Transverse colon (tissue), 4 donors: ENCODE measurements at regions not wholly inside any gene's neighbourhood (a gene's known extent, or its start where the extent isn't known, plus 50 kb on each side); places are given as distances from the start of the nearest gene placed in this dataset.

Source experiments
- DNase-seq: peaks from one replicate; pipeline ENCODE4 v3.0.0-alpha.2; 2019
- H3K27ac ChIP-seq, 4 donors: fragments of 200-600 bp; sonication (generic); 2 replicates each; pipeline ENCODE4 v1.5.1; 2016 to 2018; ENCODE audit warnings: inconsistent platforms in 4 of 4
- H3K27me3 ChIP-seq: fragments of 200-600 bp; sonication (generic); 2 replicates; pipeline ENCODE4 v1.5.1; 2017; ENCODE audit warnings: inconsistent platforms
- H3K36me3 ChIP-seq, 4 donors: fragments of 200-600 bp; sonication (generic); 2 replicates each; pipeline ENCODE4 v1.5.1; 2017 to 2019; ENCODE audit warnings: inconsistent platforms in 4 of 4
- H3K4me1 ChIP-seq, 4 donors: fragments of 200-600 bp; sonication (generic); 2 replicates each; pipeline ENCODE4 v1.5.1; 2017 to 2020; ENCODE audit warnings: inconsistent platforms in 4 of 4
- H3K4me3 ChIP-seq, 4 donors: fragments of 200-600 bp; sonication (generic); 1 replicate in 1 of 4; 2 replicates in 3 of 4; pipeline versions ENCODE4 v1.5.1 to v1.6.1; 2017 to 2019; ENCODE audit warnings: inconsistent platforms in 4 of 4
- H3K9me3 ChIP-seq, 2 donors: fragments of 200-600 bp; sonication (generic); 2 replicates each; pipeline ENCODE4 v1.5.1; 2017 to 2019; ENCODE audit warnings: inconsistent platforms in 2 of 2
- CTCF ChIP-seq, 5 experiments: fragments of 200-600 bp in 3 of 5; fragments of 450-650 bp in 2 of 5; sonication (generic) in 3 of 5; IDR thresholded peaks; 1 replicate in 2 of 5; 2 replicates in 3 of 5; pipeline ENCODE4 v1.5.1; 2016 to 2017; ENCODE audit warnings: antibody characterized with exemption in 5 of 5, inconsistent platforms in 3 of 5, mild to moderate bottlenecking in 2 of 5, moderate library complexity in 1 of 5
- EP300 ChIP-seq: sonication (generic); formaldehyde crosslinking; IDR thresholded peaks from one replicate; pipeline ENCODE4 v1.6.1; 2017; ENCODE audit warnings: antibody characterized with exemption, low read depth
- POLR2A ChIP-seq: fragments of 450-650 bp; IDR thresholded peaks from one replicate; pipeline ENCODE4 v1.6.1; 2016; ENCODE audit warnings: antibody characterized with exemption, mild to moderate bottlenecking, moderate library complexity
- POLR2AphosphoS5 ChIP-seq, 3 donors: sonication (generic); formaldehyde crosslinking; IDR thresholded peaks; one replicate each; pipeline ENCODE4 v1.6.1; 2016; ENCODE audit warnings: antibody characterized with exemption in 3 of 3
- WGBS, 2 donors: methylation state at CpG; one replicate each; pipeline ENCODE4 v1.1.5; 2018; ENCODE audit warnings: low coverage in 1 of 2; 5-methylcytosine and 5-hydroxymethylcytosine counted together
- in situ Hi-C, 4 donors: fragments of 200-750 bp; cut with MboI; loops; one replicate each; pipeline versions ENCODE4 v1.15.0 to v1.15.1; 2017; ENCODE audit warnings: low sequenced_read_pairs in 3 of 4, low pct_ligation_motif_present in 1 of 4, low pct_unique_long_range_greater_than_20kb in 1 of 4
- intact Hi-C: fragments of 100-400 bp; cut with DNase I; formaldehyde crosslinking; loops from one replicate; pipeline ENCODE4 v1.15.1; 2023; ENCODE audit warnings: low total_unique reads

- Histone ChIP-seq H3K4me1 (no peaks in the 10 kb centered on the region), H3K27ac (no peak overlapping the region), H3K4me3 (no peak overlapping the region), H3K27me3 (no peaks in the 10 kb centered on the region), H3K9me3 (no peaks in the 10 kb centered on the region), H3K36me3 (no peaks in the 10 kb centered on the region)
- DNase-seq = no peak
- intact Hi-C loops = no loop called here
- no peak for TF ChIP-seq POLR2AphosphoS5 (IDR thresholded peaks at IDR 0.05)
- no peak for TF ChIP-seq POLR2A
- TF ChIP-seq CTCF (IDR thresholded peaks at IDR 0.05) = no peak
- TF ChIP-seq EP300 = no peak
- 87 to 95% methylated on average over 4 to 5 of the region's 5 CpGs for WGBS, 2 donors
- in situ Hi-C loops = loop anchor here in 2 of 4 donors (25.0 kb wide), 4 partner anchors 566 to 1266 kb away; no protein-coding TSS in a partner anchor
Observed at GRCh38 chr4:24403265-24403664, 181.1 kb downstream of the DHX15 start.

DNA sequence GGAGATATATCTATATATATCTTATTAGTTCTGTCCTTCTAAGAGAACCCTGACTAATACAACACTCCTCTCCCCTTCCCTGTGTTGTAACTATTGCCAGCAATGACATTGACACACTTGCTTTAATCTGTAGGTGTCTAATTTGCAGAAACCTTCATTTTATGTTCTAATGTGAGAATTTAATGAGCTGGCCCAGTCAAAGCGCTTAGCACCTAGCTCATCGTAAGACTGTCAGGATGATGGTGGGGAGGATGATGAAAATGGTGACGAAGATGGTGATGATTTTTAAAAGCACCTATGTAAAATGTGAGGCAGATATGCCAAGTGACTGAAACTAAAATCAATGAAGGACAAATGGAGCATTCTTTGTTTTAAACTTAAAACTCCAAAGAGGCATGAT, 183.8 kb downstream of the DHX15 start:
- no peaks in the 10 kb centered on the region for H3K9me3 ChIP-seq
- H3K27me3 ChIP-seq = no peaks in the 10 kb centered on the region
- in situ Hi-C loops = loop anchor here in 2 of 4 donors (25.0 kb wide), 4 partner anchors 563 to 1263 kb away; no protein-coding TSS in a partner anchor
- no peak for DNase-seq
- TF ChIP-seq EP300 (no peak), POLR2A (no peak), POLR2AphosphoS5 (IDR thresholded peaks at IDR 0.05) (no peak), CTCF (IDR thresholded peaks at IDR 0.05) (no peak)
- no peak overlapping the region for H3K4me3 ChIP-seq
- no peaks in the 10 kb centered on the region for H3K36me3 ChIP-seq
- H3K27ac ChIP-seq = no peak overlapping the region
- intact Hi-C loops = no loop called here
- WGBS, 2 donors = 95% methylated on average over 3 of the region's 3 CpGs; no CpG with 5 or more reads in 1 of the 2 donors
- H3K4me1 ChIP-seq = no peaks in the 10 kb centered on the region

DNA sequence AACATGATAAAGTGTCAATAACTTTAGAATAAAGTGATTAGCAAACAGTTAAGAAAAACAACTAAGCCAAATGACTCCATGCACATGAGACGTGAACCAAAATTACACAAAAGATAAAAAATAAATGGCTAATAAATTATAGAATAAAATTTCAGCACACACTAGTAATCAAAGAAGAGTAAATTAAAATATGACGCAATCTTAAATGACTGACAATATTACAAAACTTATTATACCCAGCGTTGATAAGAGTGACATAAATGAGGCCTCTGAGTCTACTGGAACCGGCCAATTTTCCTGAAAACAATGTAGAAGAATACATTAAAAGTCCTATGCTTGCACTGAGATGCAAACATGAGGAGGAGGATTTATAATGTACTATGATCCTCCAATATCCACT, 187.4 kb downstream of the DHX15 start:
- Histone ChIP-seq H3K36me3 (no peaks in the 10 kb centered on the region), H3K4me1 (no peaks in the 10 kb centered on the region), H3K4me3 (no peak overlapping the region), H3K27ac (no peak overlapping the region), H3K27me3 (no peaks in the 10 kb centered on the region), H3K9me3 (no peaks in the 10 kb centered on the region)
- 78 to 86% methylated on average over 4 of the region's 4 CpGs for WGBS, 2 donors
- in situ Hi-C loops (no loop called here), intact Hi-C loops (no loop called here)
- no peak for DNase-seq
- no peak for TF ChIP-seq CTCF (IDR thresholded peaks at IDR 0.05)
- TF ChIP-seq POLR2AphosphoS5 (IDR thresholded peaks at IDR 0.05) = no peak
- no peak for TF ChIP-seq POLR2A
- no peak for TF ChIP-seq EP300

GRCh38 chr4:24395937-24396336, 188.4 kb downstream of the DHX15 start:
- intact Hi-C loops = no loop called here
- no peak for TF ChIP-seq CTCF (IDR thresholded peaks at IDR 0.05)
- TF ChIP-seq EP300 = no peak
- TF ChIP-seq POLR2AphosphoS5 (IDR thresholded peaks at IDR 0.05) = no peak
- no peak for TF ChIP-seq POLR2A
- 90% methylated on average over 7 of the region's 7 CpGs; no CpG with 5 or more reads in 1 of the 2 donors for WGBS, 2 donors
- no peaks in the 10 kb centered on the region for H3K36me3 ChIP-seq
- H3K9me3 ChIP-seq = no peaks in the 10 kb centered on the region
- H3K4me1 ChIP-seq = no peaks in the 10 kb centered on the region
- in situ Hi-C loops = no loop called here
- no peak overlapping the region for H3K4me3 ChIP-seq
- no peak overlapping the region for H3K27ac ChIP-seq
- H3K27me3 ChIP-seq = no peaks in the 10 kb centered on the region
- DNase-seq = no peak
